ENCODE measurements at regions not wholly inside any gene's neighbourhood (a gene's known extent, or its start where the extent isn't known, plus 50 kb on each side); places are given as distances from the start of the nearest gene placed in this dataset.

GRCh38 chr5:85109616-85110015, 724.9 kb upstream of the EDIL3 start:
- TF ChIP-seq CERS6 (CRISPR knock-in tag; IDR thresholded peaks at IDR 0.05) (no peak), POLR2AphosphoS2 (IDR thresholded peaks at IDR 0.05; ENCODE audit: low read depth, low read length) (no peak), HOXA7 (CRISPR knock-in tag; IDR thresholded peaks at IDR 0.05) (no peak), POLR2AphosphoS5 (IDR thresholded peaks at IDR 0.05; ENCODE audit: low read depth, low read length) (no peak), TCF7 (IDR thresholded peaks at IDR 0.05; ENCODE audit: low read depth) (no peak), BRCA1 (CRISPR knock-in tag; IDR thresholded peaks at IDR 0.05) (no peak), HNF4G (IDR thresholded peaks at IDR 0.05; ENCODE audit: borderline replicate concordance, low read depth, low read length) (no peak), HNF4G (CRISPR knock-in tag; IDR thresholded peaks at IDR 0.05; ENCODE audit: borderline replicate concordance, low read depth) (no peak), EP300 (IDR thresholded peaks at IDR 0.05; ENCODE audit: low read depth in 2 of 2, low read length in 2 of 2) (no peak), EP300 (CRISPR knock-in tag; IDR thresholded peaks at IDR 0.05; ENCODE audit: borderline replicate concordance) (no peak), ATF4 (CRISPR knock-in tag; IDR thresholded peaks at IDR 0.05) (no peak), EZH2 (conservative IDR thresholded peaks at IDR 0.05; ENCODE audit: low read depth, low read length) (no peak), ATF1 (CRISPR knock-in tag; IDR thresholded peaks at IDR 0.05) (no peak), DPF2 (CRISPR knock-in tag; IDR thresholded peaks at IDR 0.05; ENCODE audit: borderline replicate concordance, low read depth) (no peak)

All from HepG2 (cell line).